GM12878 (cell line): ENCODE measurements at regions not wholly inside any gene's neighbourhood (a gene's known extent, or its start where the extent isn't known, plus 50 kb on each side); places are given as distances from the start of the nearest gene placed in this dataset.

ENCODE experiments used
- ATAC-seq: fragments of 200-7000 bp; cut with Tn5 transposase; 3 replicates; pipeline ENCODE4 v1.9.1; 2020; ENCODE audit warnings: mild to moderate bottlenecking, moderate library complexity
- BruUV-seq: library from RNA; stranded (reverse); fragments of 400-500 nt; replicated peaks from 2 replicates; lab custom pipeline; 2021; lab: Mats Ljungman, UMichigan
- CTCF ChIA-PET: fragments of 300-600 bp; sonication (Branson Sonifier 250); formaldehyde crosslinking; extraction: SDS; loops from one replicate; lab custom pipeline; 2021; ENCODE audit warnings: inconsistent platforms; lab: Yijun Ruan, JAX
- POLR2A ChIA-PET: fragments of 350-600 bp; formaldehyde crosslinking; extraction: SDS; loops from one replicate; lab custom pipeline; 2021; ENCODE audit warnings: inconsistent platforms; lab: Charles Lee
- RAD21 ChIA-PET: fragments of 300-600 bp; sonication (Branson Sonifier 250); formaldehyde crosslinking; loops from one replicate; lab custom pipeline; 2023; ENCODE audit warnings: antibody characterized with exemption; ENCODE audit not compliant: unreplicated experiment; lab: Charles Lee
- SMC1A ChIA-PET: fragments of 300-600 bp; sonication (Branson Sonifier 250); formaldehyde crosslinking; loops from one replicate; lab custom pipeline; 2023; ENCODE audit not compliant: unreplicated experiment, uncharacterized antibody; lab: Charles Lee
- DNase-seq: peaks from one replicate; pipeline ENCODE4 v3.0.0-alpha.2; 2011; ENCODE audit warnings: low read depth, low spot score
- FAIRE-seq: peaks from 3 replicates; lab custom pipeline; 2011; peaks lifted over from hg19 to GRCh38; lab: Jason Lieb, UNC
- H2AFZ ChIP-seq: 2 replicates; pipeline ENCODE4 v1.6.0; 2011; ENCODE audit warnings: low read depth, low read length, control low read depth; ENCODE audit not compliant: control insufficient read depth
- H3K27ac ChIP-seq: 2 replicates; pipeline ENCODE4 v1.5.1; 2011; ENCODE audit warnings: control low read depth; ENCODE audit not compliant: control insufficient read depth, insufficient read depth
- H3K27me3 ChIP-seq, 2 experiments: replicated peaks in 1 of 2; 2 replicates each; pipeline versions ENCODE4 v1.6.0 to v1.6.1; 2011; ENCODE audit warnings: low read length in 1 of 2; ENCODE audit not compliant: control insufficient read depth in 2 of 2, insufficient read depth in 2 of 2
- H3K36me3 ChIP-seq, 2 experiments: 2 replicates each; pipeline ENCODE4 v1.5.1; 2011; ENCODE audit warnings: low read length in 1 of 2; ENCODE audit not compliant: control insufficient read depth in 2 of 2, insufficient read depth in 2 of 2
- H3K4me1 ChIP-seq: 2 replicates; pipeline ENCODE4 v1.6.1; 2011; ENCODE audit warnings: mild to moderate bottlenecking, low read length, moderate library complexity, mixed read lengths; ENCODE audit not compliant: control insufficient read depth, insufficient read depth
- H3K4me2 ChIP-seq: 2 replicates; pipeline ENCODE4 v1.6.0; 2011; ENCODE audit warnings: control low read depth; ENCODE audit not compliant: control insufficient read depth, insufficient read depth
- H3K4me3 ChIP-seq: fragments of 200-600 bp; sonication (generic); 2 replicates; pipeline ENCODE4 v1.5.1; 2016
- H3K79me2 ChIP-seq: 2 replicates; pipeline ENCODE4 v1.6.0; 2011; ENCODE audit warnings: low read length; ENCODE audit not compliant: control insufficient read depth, insufficient read depth
- H3K9ac ChIP-seq: 2 replicates; pipeline ENCODE4 v1.8.0; 2011; ENCODE audit warnings: low read length, control low read depth, mixed read lengths; ENCODE audit not compliant: control insufficient read depth, insufficient read depth
- H3K9me3 ChIP-seq: replicated peaks from 3 replicates; pipeline ENCODE4 v1.5.1; 2011; ENCODE audit warnings: mild to moderate bottlenecking, low read length; ENCODE audit not compliant: control insufficient read depth, insufficient read depth
- H4K20me1 ChIP-seq: 2 replicates; pipeline ENCODE4 v1.6.0; 2011; ENCODE audit not compliant: control insufficient read depth, insufficient read depth
- CHD4 ChIP-seq: fragments of 200-600 bp; sonication (generic); IDR thresholded peaks from 2 replicates; pipeline ENCODE4 v1.6.1; 2016; ENCODE audit warnings: mild to moderate bottlenecking
- EP300 ChIP-seq, 2 experiments: fragments of 150-350 bp in 1 of 2; IDR thresholded peaks; 2 replicates each; pipeline ENCODE4 v1.6.1; 2011 to 2012; ENCODE audit warnings: low read depth in 2 of 2, low read length in 2 of 2, borderline replicate concordance in 1 of 2, improper control_type of control experiment in 1 of 2, inconsistent platforms in 1 of 2; ENCODE audit not compliant: control insufficient read depth in 1 of 2
- GABPA ChIP-seq: IDR thresholded peaks from 2 replicates; pipeline ENCODE4 v1.6.1; 2014; ENCODE audit warnings: antibody characterized with exemption, low read depth, mild to moderate bottlenecking, inconsistent platforms
- MEF2B ChIP-seq: fragments of 450-650 bp; IDR thresholded peaks from 2 replicates; pipeline ENCODE4 v1.6.1; 2018; ENCODE audit warnings: mild to moderate bottlenecking, moderate library complexity; ENCODE audit not compliant: partially characterized antibody, poor library complexity, severe bottlenecking
- MYB ChIP-seq: fragments of 150-350 bp; IDR thresholded peaks from 2 replicates; pipeline ENCODE4 v1.6.1; 2014; ENCODE audit warnings: mild to moderate bottlenecking, low read depth, low read length, borderline replicate concordance
- NFYB ChIP-seq: IDR thresholded peaks from 2 replicates; pipeline ENCODE4 v1.6.1; 2011; ENCODE audit warnings: low read depth, mild to moderate bottlenecking, low read length, improper control_type of control experiment, moderate library complexity; ENCODE audit not compliant: insufficient read depth
- RBBP5 ChIP-seq: fragments of 200-600 bp; sonication (generic); conservative IDR thresholded peaks from 2 replicates; pipeline ENCODE4 v1.6.1; 2016
- SMAD5 ChIP-seq: IDR thresholded peaks from 2 replicates; pipeline ENCODE4 v1.6.1; 2016; ENCODE audit warnings: antibody characterized with exemption, low read depth
- TCF7 ChIP-seq: IDR thresholded peaks from 2 replicates; pipeline ENCODE4 v1.6.1; 2014; ENCODE audit warnings: antibody characterized with exemption, borderline replicate concordance
- ZSCAN29 ChIP-seq: fragments of 450-650 bp; IDR thresholded peaks from 2 replicates; pipeline ENCODE4 v1.6.1; 2017; ENCODE audit warnings: mild to moderate bottlenecking, moderate library complexity
- WGBS: methylation state at CpG from one replicate; pipeline ENCODE4 v1.1.6; 2016; ENCODE audit warnings: low lambda C conversion rate; ENCODE audit not compliant: insufficient replicate concordance, insufficient coverage; ENCODE audit errors: missing lambda C conversion rate; 5-methylcytosine and 5-hydroxymethylcytosine counted together
- in situ Hi-C: fragments of 300-500 bp; cut with MboI; formaldehyde crosslinking; loops from 9 replicates; pipeline ENCODE4 v1.14.3; 2018; ENCODE audit warnings: mixed read lengths
- intact Hi-C: fragments of 100-400 bp; cut with micrococcal nuclease; formaldehyde crosslinking; loops from one replicate; pipeline ENCODE4 v1.14.2; 2022; ENCODE audit not compliant: unreplicated experiment
- TF ChIP-seq, protein P1 (sequence below): fragments of 450-650 bp; IDR thresholded peaks from 2 replicates; pipeline ENCODE4 v1.6.1; 2017; ENCODE audit warnings: antibody characterized with exemption, mild to moderate bottlenecking, moderate library complexity
- TF ChIP-seq, protein P2 (sequence below): IDR thresholded peaks from 2 replicates; pipeline ENCODE4 v1.6.1; 2012; ENCODE audit warnings: mild to moderate bottlenecking, low read depth, low read length
- TF ChIP-seq, protein P3 (sequence below): fragments of 450-650 bp; IDR thresholded peaks from 2 replicates; pipeline ENCODE4 v1.6.1; 2018; ENCODE audit warnings: mild to moderate bottlenecking, low read depth, moderate library complexity; ENCODE audit not compliant: partially characterized antibody
- TF ChIP-seq, protein P4 (sequence below): fragments of 450-650 bp; IDR thresholded peaks from 2 replicates; pipeline ENCODE4 v1.6.1; 2016; ENCODE audit warnings: mild to moderate bottlenecking

DNA sequence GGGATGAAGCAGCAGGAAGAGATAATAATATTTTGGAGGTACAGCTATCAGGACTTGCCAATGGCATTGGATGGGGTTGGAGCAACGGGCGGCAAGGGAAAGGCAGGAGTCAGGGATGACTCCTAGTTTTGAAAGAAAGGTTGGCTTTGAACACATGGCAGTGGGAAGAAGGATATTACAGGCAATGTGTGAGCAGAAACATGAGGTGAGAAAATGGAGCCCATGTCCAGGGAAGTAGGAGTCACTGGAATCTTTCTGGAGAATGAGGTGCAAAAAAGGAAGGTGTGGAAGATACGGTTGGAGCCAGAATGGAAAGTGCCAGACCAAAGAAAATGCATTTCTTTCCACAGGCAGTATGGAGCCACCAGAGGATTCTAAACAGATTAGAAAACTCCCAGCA, 288.5 kb upstream of the KAZN start:
- no TSS peak for BruUV-seq
- FAIRE-seq = no peak
- H2AFZ ChIP-seq = no peak overlapping the region
- TF ChIP-seq MEF2B (no peak), EP300 (IDR thresholded peaks at IDR 0.05; ENCODE audit: borderline replicate concordance in 1 of 2, control insufficient read depth in 1 of 2, low read depth in 2 of 2, low read length in 2 of 2) (no peak), ZSCAN29 (no peak), GABPA (no peak), MYB (no peak), SMAD5 (no peak), CHD4 (no peak), TCF7 (no peak), RBBP5 (no peak), NFYB (no peak)
- TF ChIP-seq, protein P1, sequence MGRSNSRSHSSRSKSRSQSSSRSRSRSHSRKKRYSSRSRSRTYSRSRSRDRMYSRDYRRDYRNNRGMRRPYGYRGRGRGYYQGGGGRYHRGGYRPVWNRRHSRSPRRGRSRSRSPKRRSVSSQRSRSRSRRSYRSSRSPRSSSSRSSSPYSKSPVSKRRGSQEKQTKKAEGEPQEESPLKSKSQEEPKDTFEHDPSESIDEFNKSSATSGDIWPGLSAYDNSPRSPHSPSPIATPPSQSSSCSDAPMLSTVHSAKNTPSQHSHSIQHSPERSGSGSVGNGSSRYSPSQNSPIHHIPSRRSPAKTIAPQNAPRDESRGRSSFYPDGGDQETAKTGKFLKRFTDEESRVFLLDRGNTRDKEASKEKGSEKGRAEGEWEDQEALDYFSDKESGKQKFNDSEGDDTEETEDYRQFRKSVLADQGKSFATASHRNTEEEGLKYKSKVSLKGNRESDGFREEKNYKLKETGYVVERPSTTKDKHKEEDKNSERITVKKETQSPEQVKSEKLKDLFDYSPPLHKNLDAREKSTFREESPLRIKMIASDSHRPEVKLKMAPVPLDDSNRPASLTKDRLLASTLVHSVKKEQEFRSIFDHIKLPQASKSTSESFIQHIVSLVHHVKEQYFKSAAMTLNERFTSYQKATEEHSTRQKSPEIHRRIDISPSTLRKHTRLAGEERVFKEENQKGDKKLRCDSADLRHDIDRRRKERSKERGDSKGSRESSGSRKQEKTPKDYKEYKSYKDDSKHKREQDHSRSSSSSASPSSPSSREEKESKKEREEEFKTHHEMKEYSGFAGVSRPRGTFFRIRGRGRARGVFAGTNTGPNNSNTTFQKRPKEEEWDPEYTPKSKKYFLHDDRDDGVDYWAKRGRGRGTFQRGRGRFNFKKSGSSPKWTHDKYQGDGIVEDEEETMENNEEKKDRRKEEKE = no peak
- TF ChIP-seq, protein P2, sequence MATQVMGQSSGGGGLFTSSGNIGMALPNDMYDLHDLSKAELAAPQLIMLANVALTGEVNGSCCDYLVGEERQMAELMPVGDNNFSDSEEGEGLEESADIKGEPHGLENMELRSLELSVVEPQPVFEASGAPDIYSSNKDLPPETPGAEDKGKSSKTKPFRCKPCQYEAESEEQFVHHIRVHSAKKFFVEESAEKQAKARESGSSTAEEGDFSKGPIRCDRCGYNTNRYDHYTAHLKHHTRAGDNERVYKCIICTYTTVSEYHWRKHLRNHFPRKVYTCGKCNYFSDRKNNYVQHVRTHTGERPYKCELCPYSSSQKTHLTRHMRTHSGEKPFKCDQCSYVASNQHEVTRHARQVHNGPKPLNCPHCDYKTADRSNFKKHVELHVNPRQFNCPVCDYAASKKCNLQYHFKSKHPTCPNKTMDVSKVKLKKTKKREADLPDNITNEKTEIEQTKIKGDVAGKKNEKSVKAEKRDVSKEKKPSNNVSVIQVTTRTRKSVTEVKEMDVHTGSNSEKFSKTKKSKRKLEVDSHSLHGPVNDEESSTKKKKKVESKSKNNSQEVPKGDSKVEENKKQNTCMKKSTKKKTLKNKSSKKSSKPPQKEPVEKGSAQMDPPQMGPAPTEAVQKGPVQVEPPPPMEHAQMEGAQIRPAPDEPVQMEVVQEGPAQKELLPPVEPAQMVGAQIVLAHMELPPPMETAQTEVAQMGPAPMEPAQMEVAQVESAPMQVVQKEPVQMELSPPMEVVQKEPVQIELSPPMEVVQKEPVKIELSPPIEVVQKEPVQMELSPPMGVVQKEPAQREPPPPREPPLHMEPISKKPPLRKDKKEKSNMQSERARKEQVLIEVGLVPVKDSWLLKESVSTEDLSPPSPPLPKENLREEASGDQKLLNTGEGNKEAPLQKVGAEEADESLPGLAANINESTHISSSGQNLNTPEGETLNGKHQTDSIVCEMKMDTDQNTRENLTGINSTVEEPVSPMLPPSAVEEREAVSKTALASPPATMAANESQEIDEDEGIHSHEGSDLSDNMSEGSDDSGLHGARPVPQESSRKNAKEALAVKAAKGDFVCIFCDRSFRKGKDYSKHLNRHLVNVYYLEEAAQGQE = no peak
- TF ChIP-seq, protein P3, sequence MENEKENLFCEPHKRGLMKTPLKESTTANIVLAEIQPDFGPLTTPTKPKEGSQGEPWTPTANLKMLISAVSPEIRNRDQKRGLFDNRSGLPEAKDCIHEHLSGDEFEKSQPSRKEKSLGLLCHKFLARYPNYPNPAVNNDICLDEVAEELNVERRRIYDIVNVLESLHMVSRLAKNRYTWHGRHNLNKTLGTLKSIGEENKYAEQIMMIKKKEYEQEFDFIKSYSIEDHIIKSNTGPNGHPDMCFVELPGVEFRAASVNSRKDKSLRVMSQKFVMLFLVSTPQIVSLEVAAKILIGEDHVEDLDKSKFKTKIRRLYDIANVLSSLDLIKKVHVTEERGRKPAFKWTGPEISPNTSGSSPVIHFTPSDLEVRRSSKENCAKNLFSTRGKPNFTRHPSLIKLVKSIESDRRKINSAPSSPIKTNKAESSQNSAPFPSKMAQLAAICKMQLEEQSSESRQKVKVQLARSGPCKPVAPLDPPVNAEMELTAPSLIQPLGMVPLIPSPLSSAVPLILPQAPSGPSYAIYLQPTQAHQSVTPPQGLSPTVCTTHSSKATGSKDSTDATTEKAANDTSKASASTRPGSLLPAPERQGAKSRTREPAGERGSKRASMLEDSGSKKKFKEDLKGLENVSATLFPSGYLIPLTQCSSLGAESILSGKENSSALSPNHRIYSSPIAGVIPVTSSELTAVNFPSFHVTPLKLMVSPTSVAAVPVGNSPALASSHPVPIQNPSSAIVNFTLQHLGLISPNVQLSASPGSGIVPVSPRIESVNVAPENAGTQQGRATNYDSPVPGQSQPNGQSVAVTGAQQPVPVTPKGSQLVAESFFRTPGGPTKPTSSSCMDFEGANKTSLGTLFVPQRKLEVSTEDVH = no peak
- TF ChIP-seq, protein P4, sequence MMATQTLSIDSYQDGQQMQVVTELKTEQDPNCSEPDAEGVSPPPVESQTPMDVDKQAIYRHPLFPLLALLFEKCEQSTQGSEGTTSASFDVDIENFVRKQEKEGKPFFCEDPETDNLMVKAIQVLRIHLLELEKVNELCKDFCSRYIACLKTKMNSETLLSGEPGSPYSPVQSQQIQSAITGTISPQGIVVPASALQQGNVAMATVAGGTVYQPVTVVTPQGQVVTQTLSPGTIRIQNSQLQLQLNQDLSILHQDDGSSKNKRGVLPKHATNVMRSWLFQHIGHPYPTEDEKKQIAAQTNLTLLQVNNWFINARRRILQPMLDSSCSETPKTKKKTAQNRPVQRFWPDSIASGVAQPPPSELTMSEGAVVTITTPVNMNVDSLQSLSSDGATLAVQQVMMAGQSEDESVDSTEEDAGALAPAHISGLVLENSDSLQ = no peak

More for the DNA sequence above, 288.5 kb upstream of the KAZN start:
- no peak overlapping the region for H3K4me2 ChIP-seq
- H3K4me1 ChIP-seq = no peaks in the 10 kb centered on the region
- ChIA-PET CTCF (no interaction called here), RAD21 (no interaction called here), SMC1A (interaction anchor here (0.6 kb wide), 1 partner anchor 79 kb away, joined by 3 read pairs; no protein-coding TSS in a partner anchor), POLR2A (no interaction called here)
- no peaks in the 10 kb centered on the region for H3K79me2 ChIP-seq
- WGBS = 39% methylated on average over 3 of the region's 3 CpGs
- ATAC-seq = no peak
- no peak overlapping the region for H3K4me3 ChIP-seq
- no peaks in the 10 kb centered on the region for H3K9me3 ChIP-seq
- H3K9ac ChIP-seq = no peak overlapping the region
- H3K27me3 ChIP-seq = no peaks in the 10 kb centered on the region
- no peaks in the 10 kb centered on the region for H4K20me1 ChIP-seq
- DNase-seq = no peak
- no peak overlapping the region for H3K27ac ChIP-seq
- intact Hi-C loops = no loop called here
- in situ Hi-C loops = no loop called here
- H3K36me3 ChIP-seq = no peaks in the 10 kb centered on the region
